Effector CD8-positive, alpha-beta T cell (primary cell): ENCODE measurements at regions not wholly inside any gene's neighbourhood (a gene's known extent, or its start where the extent isn't known, plus 50 kb on each side); places are given as distances from the start of the nearest gene placed in this dataset.

Source experiments
- DNase-seq: peaks from one replicate; lab custom pipeline; 2025; lab: John Stamatoyannopoulos, UW

DNA sequence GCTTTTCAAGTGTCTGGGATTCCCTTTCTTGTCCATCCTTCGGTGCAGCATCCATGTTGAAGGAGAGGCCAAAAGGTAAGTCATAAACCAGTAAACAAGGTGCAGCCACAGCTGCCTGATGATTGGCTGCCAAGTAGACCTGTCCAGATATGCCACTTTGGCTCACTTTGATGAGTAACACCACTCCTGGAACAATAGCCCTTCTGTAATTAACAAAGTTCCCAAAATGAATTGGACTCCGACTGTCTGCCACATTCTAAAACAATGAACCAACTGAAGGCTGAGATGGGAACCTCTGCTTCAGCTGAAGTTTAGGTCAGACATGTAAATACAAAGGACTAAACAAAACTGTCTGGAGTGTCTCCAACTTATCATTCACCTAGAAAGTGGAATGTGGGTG lies 82.2 kb upstream of the LGALSL start:
- no peak for DNase-seq

DNA sequence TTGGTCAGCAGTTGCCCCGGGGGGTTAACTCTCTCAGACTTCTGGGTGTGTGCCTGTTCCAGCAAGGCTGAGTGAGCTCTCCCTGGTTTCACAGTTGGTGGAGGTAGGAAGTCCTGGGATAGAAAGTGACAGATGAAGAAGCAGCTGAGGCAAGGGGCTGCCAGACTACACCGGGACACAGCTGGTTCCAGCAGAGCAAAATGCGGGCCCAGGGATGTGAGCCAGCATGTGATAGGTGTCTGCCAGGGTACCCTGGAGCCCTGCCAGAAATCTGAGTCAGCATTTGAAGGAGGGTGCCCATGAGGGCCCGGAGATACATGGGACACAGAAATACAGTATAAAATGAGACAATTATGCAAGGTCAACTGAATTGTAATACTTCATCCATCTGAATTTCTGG lies 79.3 kb upstream of the LGALSL start:
- no peak for DNase-seq

DNA sequence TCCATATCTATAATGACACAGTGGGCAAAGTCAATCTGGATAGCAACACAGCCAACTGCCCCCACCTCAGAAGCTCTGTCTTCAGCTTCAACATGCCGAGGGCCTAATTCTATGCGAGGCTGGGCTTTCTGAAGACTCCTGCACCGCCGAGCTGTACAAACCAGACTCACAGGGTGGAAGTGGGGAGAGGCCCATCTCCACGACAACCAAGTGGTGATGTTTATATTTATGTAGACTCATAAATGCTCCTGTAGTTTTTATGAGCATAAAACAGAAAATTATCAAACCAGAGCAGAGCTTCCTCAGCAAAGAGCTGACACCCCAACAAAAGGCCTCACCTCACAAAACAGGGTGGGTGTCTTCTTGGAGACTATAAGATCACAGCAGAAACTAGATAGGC lies 77.0 kb upstream of the LGALSL start:
- DNase-seq, result no peak

DNA sequence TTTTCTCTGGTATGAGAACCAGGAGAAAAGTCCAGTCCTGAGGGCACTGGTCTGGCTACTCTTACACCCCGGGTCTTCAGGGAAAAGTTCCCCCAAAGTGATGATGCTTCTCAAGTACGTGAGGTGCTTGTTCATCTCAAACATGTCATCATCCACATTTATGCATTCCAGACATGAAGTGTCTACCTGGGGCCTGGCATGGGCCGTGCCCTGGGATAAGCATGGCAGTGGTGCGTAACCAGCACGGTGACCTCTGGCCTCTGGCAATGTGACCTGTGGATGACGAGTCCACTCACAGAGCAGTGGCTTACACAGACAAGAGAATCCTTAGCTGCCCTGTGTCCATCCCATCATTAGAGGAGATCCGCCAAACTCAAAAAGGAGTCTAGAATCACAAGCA lies 74.8 kb upstream of the LGALSL start:
- no peak for DNase-seq

DNA sequence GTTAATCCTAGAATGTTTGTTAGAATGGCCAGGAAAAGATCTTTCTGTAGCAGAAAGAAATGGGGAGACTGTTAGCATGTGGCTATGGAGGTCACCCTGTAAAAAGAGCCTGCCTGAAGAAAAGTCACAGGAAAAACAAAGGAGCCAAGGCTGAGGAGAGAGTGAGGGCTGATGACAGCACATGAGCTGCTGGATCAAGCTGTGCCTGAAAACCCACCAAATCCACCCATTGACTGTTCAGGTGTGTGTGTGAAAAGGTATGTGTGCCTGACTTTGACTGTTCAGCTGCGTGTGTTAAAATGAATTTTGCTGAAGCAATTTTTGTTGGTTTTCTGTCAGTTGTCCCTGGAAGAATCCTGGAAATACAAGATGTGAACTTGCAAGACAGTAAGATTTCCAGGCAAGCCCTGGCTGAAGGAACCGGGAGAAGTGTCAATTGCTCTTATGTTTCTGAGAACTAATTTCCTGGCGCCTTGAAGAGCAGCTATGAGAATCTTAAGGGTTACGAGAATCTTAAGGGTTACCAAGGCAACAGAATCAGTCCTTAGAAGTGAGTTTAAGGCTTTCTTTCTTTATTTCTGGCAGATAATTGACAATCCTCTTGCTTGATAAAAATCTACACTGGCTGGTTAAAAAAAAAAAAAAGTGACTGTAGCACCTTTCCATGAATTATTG lies 73.0 kb upstream of the LGALSL start:
- no peak for DNase-seq

DNA sequence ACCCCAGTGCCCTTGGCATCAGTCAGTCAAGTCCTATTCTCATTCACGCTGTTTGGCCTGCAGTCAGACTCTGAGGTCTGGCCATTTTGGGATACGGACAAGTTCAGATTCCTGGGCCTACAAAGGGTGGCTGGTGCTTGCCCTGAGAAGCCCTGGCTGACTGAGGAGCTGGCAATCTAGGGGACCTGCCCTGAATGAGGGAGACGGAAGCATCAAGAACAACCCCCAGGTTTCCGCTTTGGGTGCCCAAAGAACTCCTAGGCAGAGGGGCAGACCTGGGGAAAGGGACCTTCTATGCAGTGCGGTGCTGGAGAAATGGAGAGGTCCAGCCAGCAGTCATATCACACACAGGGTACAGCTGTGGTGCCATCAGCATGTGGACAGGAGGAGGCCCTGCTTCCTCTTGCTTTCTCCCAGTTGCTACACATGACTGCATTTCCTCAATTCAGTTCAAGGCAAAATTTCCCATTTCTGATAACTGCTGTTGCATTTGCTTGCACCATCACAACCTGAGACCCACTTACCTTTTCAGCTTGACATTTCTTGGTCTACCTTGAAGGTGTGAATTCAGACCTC lies 70.9 kb upstream of the LGALSL start:
- no peak for DNase-seq

DNA sequence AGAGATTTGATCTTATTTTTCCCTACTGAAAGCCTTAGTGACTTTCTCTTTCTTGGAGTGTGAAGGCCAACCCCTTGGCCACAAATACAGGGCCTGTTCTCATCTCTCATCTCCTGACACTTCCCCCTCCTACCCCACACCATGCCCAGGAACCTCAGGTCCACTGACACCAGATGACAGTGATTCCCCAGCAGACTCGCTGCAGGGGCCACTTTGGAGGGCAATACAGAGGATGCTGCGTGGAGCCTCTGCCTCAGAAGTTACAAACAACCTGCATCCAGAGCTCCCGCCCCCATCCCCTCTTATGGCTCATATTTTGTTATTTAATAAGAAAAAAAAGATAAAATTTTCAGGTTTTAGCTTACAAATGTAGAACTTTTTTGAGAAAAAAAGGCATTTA lies 70.1 kb upstream of the LGALSL start:
- no peak for DNase-seq

DNA sequence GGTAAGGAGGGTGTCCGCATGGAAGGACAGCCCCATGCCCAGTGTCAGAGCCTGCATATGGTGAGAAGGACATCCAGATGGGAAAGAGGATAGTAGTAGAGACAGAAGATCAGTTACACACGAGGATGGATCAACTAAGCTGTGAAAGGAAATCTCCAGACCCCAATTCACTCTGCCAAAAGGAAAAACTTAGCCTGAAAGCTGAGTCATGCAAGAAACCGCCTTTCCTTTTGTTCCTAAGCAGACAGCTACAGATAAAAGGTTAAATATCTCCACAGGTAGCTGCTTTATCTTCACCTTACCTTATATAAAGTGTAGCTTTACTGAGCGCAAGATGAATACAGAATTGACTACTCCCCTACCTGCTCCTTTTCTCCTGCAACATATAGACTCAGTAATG lies 67.3 kb upstream of the LGALSL start:
- DNase-seq, result no peak

DNA sequence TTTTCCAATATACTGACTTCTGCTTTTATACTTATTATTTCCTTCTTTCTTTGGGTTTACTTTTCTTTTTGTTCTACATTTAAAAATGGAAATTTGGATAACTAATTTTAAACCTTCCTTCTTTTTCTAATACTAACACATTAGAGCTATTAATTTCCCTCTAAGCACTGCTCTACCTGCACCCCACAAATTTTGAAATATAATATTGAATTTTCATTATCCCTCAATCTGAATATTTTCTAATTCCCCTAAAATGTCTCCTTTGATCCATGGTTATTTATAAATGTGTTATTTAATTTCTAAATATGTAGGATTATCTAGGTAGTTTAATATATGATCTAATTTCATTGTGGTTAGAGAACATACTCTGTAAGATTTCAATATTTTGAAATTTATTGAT lies 63.4 kb upstream of the LGALSL start:
- DNase-seq, result no peak

DNA sequence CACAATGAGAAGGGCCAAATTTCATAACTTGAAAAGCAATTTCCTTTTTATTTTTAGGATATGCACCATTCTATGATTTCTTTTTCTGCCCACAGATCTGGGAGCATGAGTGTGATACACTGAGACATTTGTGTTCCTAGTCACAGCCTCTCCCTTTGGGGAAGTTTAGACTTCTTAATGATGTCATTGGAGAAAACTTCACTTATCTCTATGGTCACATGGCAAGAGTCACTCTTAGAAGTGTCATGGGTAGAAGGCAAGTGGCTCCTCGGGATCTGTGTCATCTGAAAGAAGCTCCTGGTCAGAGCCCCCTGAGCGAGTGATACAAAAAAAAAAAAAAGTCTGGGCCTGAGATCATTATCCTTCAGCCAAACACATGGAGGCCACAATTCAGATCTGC lies 62.5 kb upstream of the LGALSL start:
- DNase-seq, result no peak

DNA sequence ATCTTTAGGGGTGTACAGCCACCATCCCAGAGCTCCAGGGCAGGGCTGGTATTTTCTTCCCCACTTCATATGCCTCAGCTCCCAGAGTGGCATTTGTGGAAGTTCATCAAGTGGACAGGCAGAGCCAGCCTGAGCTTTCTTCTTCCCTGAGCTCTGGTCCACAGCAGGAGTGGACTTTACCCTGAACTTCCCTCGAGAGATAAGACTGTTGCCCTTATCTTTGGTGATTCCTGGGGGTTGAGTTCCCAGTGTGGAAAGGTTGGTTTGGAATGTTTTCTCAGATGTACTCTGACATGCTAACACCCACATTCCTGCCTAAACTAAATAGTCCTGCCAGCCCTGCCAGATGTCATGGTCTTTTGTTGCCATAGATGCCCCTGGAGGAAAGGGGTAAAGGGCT lies 62.0 kb upstream of the LGALSL start:
- no peak for DNase-seq

DNA sequence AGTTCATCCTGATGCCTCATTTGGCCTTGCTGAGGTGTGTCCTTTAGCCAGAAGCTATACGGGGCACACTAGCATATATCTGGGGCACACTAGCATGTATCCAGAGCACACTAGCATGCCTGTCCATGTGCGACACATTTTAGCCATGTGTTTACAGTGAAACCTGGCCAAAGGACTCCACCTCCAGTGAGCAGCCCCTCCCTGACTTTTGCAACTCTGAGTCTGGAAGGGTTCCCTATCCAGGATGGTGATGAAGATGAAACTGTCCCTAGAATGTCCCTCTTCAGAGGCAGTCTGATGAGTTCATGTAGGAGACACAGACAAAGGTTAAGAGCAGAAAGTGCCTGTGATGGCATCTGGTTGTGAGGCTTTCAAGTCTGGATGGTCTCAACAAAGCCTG lies 61.4 kb upstream of the LGALSL start:
- DNase-seq, result no peak

DNA sequence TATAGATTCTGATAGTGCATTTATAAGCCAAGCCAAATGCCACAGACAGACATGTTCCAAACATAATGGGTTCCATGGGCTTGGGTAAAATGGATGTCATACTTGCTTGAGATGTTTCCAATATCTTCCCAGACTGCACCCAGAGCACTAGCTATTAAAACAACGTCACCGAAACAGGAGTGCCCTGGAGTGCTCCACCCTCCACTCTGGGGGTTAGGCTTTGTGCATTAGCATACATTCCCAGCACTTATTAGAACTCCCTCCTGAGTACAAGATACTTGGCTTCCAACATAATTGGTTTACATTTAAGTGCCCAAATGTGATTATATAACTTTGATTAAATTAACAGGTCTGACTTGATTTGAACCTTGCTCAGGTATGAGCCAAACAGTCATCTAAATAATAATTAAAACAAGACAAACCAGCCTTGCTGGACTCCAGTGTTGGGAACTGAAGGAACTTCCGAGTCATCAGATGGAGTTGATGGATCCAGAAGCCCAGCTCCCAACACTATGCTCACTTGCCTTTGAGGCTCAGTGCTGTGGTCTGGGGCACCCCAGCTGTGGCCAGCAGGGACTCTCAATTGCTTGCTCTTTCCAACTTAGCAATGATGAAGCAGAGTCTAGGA lies 60.5 kb upstream of the LGALSL start:
- no peak for DNase-seq

DNA sequence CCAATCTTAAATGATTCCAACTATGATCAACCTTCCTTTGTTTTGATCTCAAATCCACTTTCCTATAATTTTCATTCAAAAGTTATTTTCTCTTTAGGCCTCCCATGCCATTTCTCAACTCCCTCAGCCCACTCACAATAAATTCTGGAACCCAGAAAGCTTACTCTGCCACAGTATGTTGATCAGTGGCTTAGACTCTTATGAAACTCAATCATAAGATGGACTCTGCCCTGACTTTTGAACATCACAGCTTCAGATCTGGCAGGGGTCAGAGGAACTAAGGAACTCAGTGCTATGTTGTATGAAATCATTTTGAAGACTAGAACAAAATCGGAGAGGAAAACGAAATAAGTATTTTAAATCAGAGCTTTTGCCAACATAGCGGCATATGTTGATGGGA lies 59.8 kb upstream of the LGALSL start:
- DNase-seq, result no peak

DNA sequence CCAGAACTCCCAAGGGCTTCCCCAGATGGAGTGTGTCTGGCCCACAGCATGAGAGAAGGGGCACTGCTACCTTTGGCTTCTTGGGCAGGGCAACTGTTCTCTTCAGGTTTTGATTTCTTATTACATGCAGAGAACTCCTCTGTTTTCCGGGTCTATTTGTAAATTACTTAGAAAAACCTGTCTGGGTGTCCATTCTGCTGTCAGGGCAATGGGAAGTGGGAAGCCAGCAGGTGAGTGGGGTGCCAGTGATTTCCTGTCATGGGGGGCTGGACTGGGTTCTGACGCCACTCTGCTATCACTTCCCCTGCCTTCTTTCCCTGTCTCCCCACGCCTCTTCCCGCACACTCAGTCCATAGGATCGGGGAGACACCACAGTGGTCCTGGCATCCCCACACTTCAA lies 58.0 kb upstream of the LGALSL start:
- DNase-seq, result no peak

DNA sequence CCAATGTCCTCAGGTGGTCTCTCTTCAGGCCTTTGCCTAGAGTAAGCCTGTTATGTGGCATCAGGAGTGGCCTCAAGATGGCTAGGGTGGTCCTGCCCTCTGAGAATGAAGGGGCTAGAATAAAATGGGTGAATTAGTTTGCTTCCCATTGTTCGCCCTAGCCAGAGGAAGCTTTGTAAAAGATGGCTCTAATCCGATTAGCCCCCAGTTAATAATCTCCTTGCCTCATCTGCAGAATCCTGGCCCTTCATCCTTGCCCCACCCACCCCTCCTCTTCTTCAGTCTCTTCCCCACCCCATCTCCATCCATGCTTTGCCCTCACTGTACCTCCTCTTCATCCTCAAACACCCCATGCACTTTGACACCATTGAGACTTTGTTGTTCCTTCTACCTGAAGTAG lies 57.4 kb upstream of the LGALSL start:
- DNase-seq, result no peak

DNA sequence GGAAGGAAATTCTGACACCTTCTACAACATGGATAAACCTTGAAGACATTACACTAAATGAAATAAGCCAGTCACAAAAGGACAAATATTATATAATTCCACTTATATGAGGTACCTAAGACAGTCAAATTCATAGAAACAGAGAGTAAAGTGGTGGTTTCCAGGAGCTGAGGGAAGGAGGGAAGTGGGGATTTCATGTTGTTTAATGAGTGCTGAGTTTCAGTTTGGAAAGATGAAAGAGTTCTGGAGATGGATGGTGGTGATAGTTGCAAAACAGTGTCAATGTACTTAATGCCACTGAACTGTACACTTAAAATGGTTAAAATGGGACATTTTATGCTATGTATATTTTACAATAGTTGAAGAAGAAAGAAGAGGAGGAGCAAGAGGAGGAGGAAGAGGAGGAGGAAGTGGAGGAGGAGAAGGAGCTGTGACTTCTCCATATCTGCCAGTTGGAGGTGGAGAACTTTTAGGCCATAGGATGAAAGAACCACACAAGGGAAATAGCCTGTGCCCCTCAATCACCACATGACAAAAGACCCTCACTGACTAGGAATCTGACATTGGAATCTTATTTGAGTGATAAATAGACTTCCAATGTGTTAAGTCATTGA lies 55.3 kb upstream of the LGALSL start:
- no peak for DNase-seq

DNA sequence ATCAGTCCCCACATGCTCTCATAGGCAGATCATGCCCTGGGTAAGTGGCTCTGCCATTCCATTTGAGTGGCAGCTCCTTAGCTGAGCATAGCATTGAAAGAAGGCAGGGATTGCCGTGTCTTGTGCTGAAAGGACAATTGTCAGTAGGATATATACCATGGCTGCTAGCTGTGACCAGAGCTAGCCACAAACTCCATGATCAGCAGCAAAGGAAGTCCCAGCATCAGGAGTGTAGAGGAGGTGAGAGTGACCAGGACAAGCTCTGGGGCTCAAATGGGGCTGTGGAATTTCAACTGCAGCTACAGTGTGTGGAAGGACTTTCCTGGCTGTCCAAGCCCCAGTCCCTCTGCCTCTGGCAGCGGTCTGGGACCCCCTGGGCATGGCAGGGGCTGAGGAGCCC lies 54.4 kb upstream of the LGALSL start:
- DNase-seq, result no peak

DNA sequence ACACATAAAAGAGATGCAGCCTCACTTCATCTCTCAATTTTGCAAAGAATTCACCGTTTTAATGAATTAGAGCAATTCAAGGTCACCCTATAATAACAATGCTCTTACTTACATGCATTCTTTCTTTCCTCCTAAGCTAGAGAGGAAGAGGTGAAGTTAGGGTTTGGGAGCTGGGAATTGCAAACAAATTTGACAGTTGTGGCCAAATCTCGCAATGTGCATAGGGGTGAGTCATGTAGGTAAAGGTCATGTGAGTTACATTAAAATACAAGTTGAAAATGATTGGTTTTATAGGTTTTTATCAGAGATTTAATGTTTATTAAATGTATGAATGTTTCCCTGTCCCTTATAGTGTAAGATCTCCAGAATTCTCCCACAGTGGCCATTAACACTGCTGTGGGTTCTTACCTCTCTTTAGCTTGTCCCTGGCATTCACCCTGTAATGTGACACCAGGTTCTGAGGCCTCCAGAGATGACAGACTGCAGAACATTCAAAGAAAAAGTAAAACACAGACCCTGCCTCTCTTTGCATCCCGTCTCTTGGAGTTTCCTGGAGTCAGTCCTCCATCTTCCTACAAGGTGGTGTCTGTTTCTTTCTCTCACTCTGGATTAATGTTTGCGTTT lies 53.7 kb upstream of the LGALSL start:
- DNase-seq, result no peak

DNA sequence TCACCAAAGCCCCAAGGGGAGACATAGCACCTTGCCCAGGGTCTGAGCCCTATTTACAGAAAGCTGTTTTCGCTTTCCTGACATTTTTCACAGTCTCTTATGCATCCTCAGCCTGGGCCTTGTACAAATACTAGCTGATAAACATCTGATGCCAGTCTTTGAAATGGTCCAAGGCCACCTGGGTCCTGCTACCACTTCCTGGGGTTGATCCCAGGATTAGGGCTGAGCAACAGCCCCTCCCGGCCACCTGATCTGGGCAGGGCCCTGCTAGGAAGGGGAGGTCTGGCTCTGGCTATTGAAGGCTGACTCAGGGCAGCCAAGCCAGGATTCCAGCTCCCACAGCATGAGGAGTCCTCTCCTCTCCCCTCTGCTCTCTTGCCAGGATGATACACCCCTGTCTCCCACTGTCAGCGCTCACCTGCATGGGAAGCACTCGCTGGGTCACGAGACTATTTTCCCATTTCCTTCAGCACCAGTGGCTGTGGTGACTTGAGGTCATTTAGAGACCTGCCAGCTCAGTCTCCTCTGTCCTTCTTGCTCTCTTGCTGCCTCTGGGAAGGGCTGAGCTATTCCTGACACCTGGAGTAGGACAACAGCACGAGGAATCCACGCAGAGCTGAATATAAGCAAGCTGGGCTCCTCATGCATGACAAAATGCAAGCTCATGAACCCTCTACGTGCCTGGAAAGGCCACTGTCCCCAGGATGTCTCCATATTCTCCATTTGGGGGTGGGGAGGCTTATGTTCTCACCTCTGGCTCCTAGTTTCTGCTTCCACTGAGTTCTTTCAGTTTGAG lies 53.0 kb upstream of the LGALSL start:
- DNase-seq, result no peak

DNA sequence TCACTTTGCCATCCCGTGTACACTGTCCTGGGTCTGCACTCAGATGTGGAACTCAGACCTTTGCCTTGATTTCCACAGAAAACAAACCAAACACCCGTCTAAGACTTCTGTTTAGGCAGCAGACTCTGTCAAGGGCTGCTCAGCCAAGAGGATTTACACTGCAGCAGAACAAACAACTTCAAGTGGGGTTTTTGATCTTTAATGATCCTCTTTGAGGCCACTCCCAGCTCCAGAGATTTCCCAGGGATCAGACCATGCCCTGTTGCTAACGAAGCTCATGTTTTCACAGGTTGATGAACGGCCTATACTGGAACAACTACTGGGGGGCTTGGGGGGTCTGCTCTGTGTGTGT lies 52.5 kb upstream of the LGALSL start:
- no peak for DNase-seq

DNA sequence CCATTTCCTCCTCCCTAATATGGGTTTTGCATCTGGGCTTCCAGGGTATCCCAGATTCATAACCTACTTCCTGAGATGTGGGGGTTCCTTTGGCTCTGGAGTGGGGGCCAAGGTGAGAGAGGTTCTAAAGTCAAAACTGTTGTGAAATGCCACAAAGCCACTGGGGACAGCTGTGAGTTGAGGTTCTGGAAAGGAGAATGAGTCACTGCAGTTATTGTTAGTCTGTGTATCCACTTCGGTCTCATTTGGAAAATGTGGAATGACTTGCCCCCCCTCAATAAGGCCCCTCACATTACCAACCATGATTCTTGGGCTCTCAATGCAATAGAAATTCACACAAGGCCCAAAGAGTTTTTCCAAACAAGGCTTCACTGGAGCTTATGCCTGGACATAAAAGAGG lies 51.1 kb upstream of the LGALSL start:
- no peak for DNase-seq
